ENCODE measurements at regions not wholly inside any gene's neighbourhood (a gene's known extent, or its start where the extent isn't known, plus 50 kb on each side); places are given as distances from the start of the nearest gene placed in this dataset.
A peak's percentile ranks its signal among the peaks of the same experiment; 100 is the strongest.

- DNase-seq = no peak
Observed at GRCh38 chr12:124096869-124097434, 123.9 kb downstream of the ZNF664 start.

GRCh38 chr12:124097701-124098100 lies 124.7 kb downstream of the ZNF664 start:
- no peak for DNase-seq

GRCh38 chr12:124098101-124098757 lies 125.2 kb downstream of the ZNF664 start:
- DNase-seq = no peak

GRCh38 chr12:124098887-124099286 lies 125.9 kb downstream of the ZNF664 start:
- DNase-seq = peak; percentile 58

- no peak for DNase-seq
Observed at GRCh38 chr12:124099661-124100060, 126.6 kb downstream of the ZNF664 start.

GRCh38 chr12:124100572-124101178 lies 127.7 kb downstream of the ZNF664 start:
- no peak for DNase-seq

- DNase-seq = no peak
Observed at GRCh38 chr12:124105546-124105945, 132.5 kb downstream of the ZNF664 start.

GRCh38 chr12:124107351-124107750 lies 134.3 kb downstream of the ZNF664 start:
- no peak for DNase-seq

GRCh38 chr12:124109760-124110159 lies 136.7 kb downstream of the ZNF664 start:
- DNase-seq = no peak

- no peak for DNase-seq
Observed at GRCh38 chr12:124110372-124110883, 137.4 kb downstream of the ZNF664 start.

GRCh38 chr12:124111006-124111405 lies 138.0 kb downstream of the ZNF664 start:
- DNase-seq = no peak

- no peak for DNase-seq
Observed at GRCh38 chr12:124114316-124114715, 141.3 kb downstream of the ZNF664 start.

GRCh38 chr12:124115496-124115895 lies 142.5 kb downstream of the ZNF664 start:
- no peak for DNase-seq

GRCh38 chr12:124115976-124116690 lies 143.1 kb downstream of the ZNF664 start:
- no peak for DNase-seq

- no peak for DNase-seq
Observed at GRCh38 chr12:124120739-124121138, 147.7 kb downstream of the ZNF664 start.

- no peak for DNase-seq
Observed at GRCh38 chr12:124122722-124123121, 149.7 kb downstream of the ZNF664 start.

- DNase-seq = no peak
Observed at GRCh38 chr12:124123296-124124000, 150.4 kb downstream of the ZNF664 start.

GRCh38 chr12:124125203-124125871 lies 152.3 kb downstream of the ZNF664 start:
- no peak for DNase-seq

- no peak for DNase-seq
Observed at GRCh38 chr12:124126950-124127655, 154.1 kb downstream of the ZNF664 start.

GRCh38 chr12:124129132-124129531 lies 156.1 kb downstream of the ZNF664 start:
- DNase-seq = no peak
